ENCODE measurements at regions not wholly inside any gene's neighbourhood (a gene's known extent, or its start where the extent isn't known, plus 50 kb on each side); places are given as distances from the start of the nearest gene placed in this dataset.

- Histone ChIP-seq H3K9ac (no peak overlapping the region), H4K20me1 (ENCODE audit: low read depth) (no peaks in the 10 kb centered on the region), H2AFZ (replicated peaks) (no peak overlapping the region), H3K4me3 (no peak overlapping the region), H3K4me2 (peak overlapping the region; percentile 56), H3K36me3 (no peaks in the 10 kb centered on the region), H3K4me1 (peaks cover 41% of the 10 kb centered on the region), H3K27ac (peak overlapping the region; percentile 36), H3K79me2 (ENCODE audit: low read depth) (no peaks in the 10 kb centered on the region), H3K27me3 (no peaks in the 10 kb centered on the region), H3K9me3 (ENCODE audit: low read depth) (no peaks in the 10 kb centered on the region), H3F3A (ENCODE audit: low read depth) (peaks cover 19% of the 10 kb centered on the region)
- no peaks in the 10 kb centered on the region for H3K36me3 Mint-ChIP-seq
- H3K9me3 Mint-ChIP-seq, result no peaks in the 10 kb centered on the region
- TF ChIP-seq CTCF (IDR thresholded peaks at IDR 0.05) (no peak), EZH2 (IDR thresholded peaks at IDR 0.05) (no peak), EZH2phosphoT487 (IDR thresholded peaks at IDR 0.05) (no peak)
- H3K27ac Mint-ChIP-seq, result peak overlapping the region; percentile 35
- DNase-seq (ENCODE audit: low spot score), result no peak
- no peaks in the 10 kb centered on the region for H3K27me3 Mint-ChIP-seq (ENCODE audit: insufficient read depth, low read depth)
- H3K4me3 Mint-ChIP-seq, result no peak overlapping the region
- peaks cover 14% of the 10 kb centered on the region for H3K4me1 Mint-ChIP-seq
Measured at GRCh38 chr9:111233963-111234362, 96.1 kb downstream of the OR2K2 start.

- Mint-ChIP-seq H3K27ac (no peak overlapping the region), H3K36me3 (no peaks in the 10 kb centered on the region), H3K4me1 (peaks cover 14% of the 10 kb centered on the region), H3K4me3 (no peak overlapping the region), H3K27me3 (ENCODE audit: insufficient read depth, low read depth) (no peaks in the 10 kb centered on the region), H3K9me3 (no peaks in the 10 kb centered on the region)
- Histone ChIP-seq H3K4me3 (no peak overlapping the region), H3K9me3 (ENCODE audit: low read depth) (no peaks in the 10 kb centered on the region), H3K79me2 (ENCODE audit: low read depth) (no peaks in the 10 kb centered on the region), H3K36me3 (no peaks in the 10 kb centered on the region), H3K9ac (no peak overlapping the region), H4K20me1 (ENCODE audit: low read depth) (no peaks in the 10 kb centered on the region), H3K4me1 (peaks cover 41% of the 10 kb centered on the region), H3K4me2 (peak overlapping the region; percentile 56), H3K27ac (peak overlapping the region; percentile 36), H2AFZ (replicated peaks) (no peak overlapping the region), H3F3A (ENCODE audit: low read depth) (peaks cover 19% of the 10 kb centered on the region), H3K27me3 (no peaks in the 10 kb centered on the region)
- TF ChIP-seq EZH2phosphoT487 (IDR thresholded peaks at IDR 0.05), result no peak
- no peak for TF ChIP-seq CTCF (IDR thresholded peaks at IDR 0.05)
- TF ChIP-seq EZH2 (IDR thresholded peaks at IDR 0.05), result no peak
- peak; percentile 70 for DNase-seq (ENCODE audit: low spot score)
Measured at GRCh38 chr9:111232997-111233790, 96.8 kb downstream of the OR2K2 start.

GRCh38 chr9:111231801-111232580 lies 98.0 kb downstream of the OR2K2 start:
- Histone ChIP-seq H2AFZ (replicated peaks) (no peak overlapping the region), H3K27me3 (no peaks in the 10 kb centered on the region), H3K27ac (no peak overlapping the region), H3K4me2 (peak overlapping the region; percentile 56), H3F3A (ENCODE audit: low read depth) (peaks cover 19% of the 10 kb centered on the region), H3K79me2 (ENCODE audit: low read depth) (no peaks in the 10 kb centered on the region), H3K9me3 (ENCODE audit: low read depth) (peaks cover 5% of the 10 kb centered on the region), H3K36me3 (no peaks in the 10 kb centered on the region), H3K9ac (no peak overlapping the region), H4K20me1 (ENCODE audit: low read depth) (no peaks in the 10 kb centered on the region), H3K4me3 (no peak overlapping the region), H3K4me1 (peaks cover 34% of the 10 kb centered on the region)
- Mint-ChIP-seq H3K9me3 (no peaks in the 10 kb centered on the region), H3K4me1 (peaks cover 14% of the 10 kb centered on the region), H3K4me3 (no peak overlapping the region), H3K36me3 (no peaks in the 10 kb centered on the region), H3K27ac (no peak overlapping the region), H3K27me3 (ENCODE audit: insufficient read depth, low read depth) (no peaks in the 10 kb centered on the region)
- DNase-seq (ENCODE audit: low spot score), result peak; percentile 16
- no peak for TF ChIP-seq EZH2 (IDR thresholded peaks at IDR 0.05)
- TF ChIP-seq CTCF (IDR thresholded peaks at IDR 0.05), result no peak
- TF ChIP-seq EZH2phosphoT487 (IDR thresholded peaks at IDR 0.05), result no peak

All from neural progenitor cell (in vitro differentiated cells).